K562 (cell line): ENCODE measurements at regions not wholly inside any gene's neighbourhood (a gene's known extent, or its start where the extent isn't known, plus 50 kb on each side); places are given as distances from the start of the nearest gene placed in this dataset.

ENCODE experiments used
- ATAC-seq: fragments of 200-7000 bp; cut with Tn5 transposase; 3 replicates; pipeline ENCODE4 v1.9.1; 2020; ENCODE audit warnings: moderate library complexity
- BruUV-seq: library from RNA; stranded (reverse); fragments of 400-500 nt; replicated peaks from 2 replicates; lab custom pipeline; 2021; lab: Mats Ljungman, UMichigan
- CTCF ChIA-PET: fragments of 300-600 bp; formaldehyde crosslinking; extraction: SDS; loops from one replicate; lab custom pipeline; 2021; ENCODE audit warnings: low intra/inter-chr PET ratio; lab: Yijun Ruan, JAX
- POLR2A ChIA-PET: fragments of 300-600, 350-650 bp; sonication (Branson Sonifier 250); formaldehyde crosslinking; extraction: SDS; loops from one replicate; lab custom pipeline; 2021; ENCODE audit warnings: antibody characterized with exemption, inconsistent platforms; lab: Yijun Ruan, JAX
- DNase-seq, 4 experiments: peaks; one replicate each; pipeline versions ENCODE4 v3.0.0 to v3.0.0-alpha.2; 2011 to 2018; ENCODE audit warnings: low spot score in 3 of 4, mixed read lengths in 3 of 4; ENCODE audit errors: extremely low read depth in 1 of 4
- FAIRE-seq: peaks from 2 replicates; lab custom pipeline; 2011; peaks lifted over from hg19 to GRCh38; lab: Jason Lieb, UNC
- H2AFZ ChIP-seq: 2 replicates; pipeline ENCODE4 v1.6.0; 2011; ENCODE audit warnings: low read depth, low read length, control low read depth, inconsistent platforms
- H3K27ac ChIP-seq: fragments of 200-600 bp; 3 replicates; pipeline ENCODE4 v1.8.0; 2011; ENCODE audit warnings: low read depth, mild to moderate bottlenecking, control low read depth, inconsistent platforms, low read length, moderate library complexity, mixed read lengths; ENCODE audit errors: extremely low read depth
- H3K27me3 ChIP-seq, 2 experiments: fragments of 300-600 bp in 1 of 2; 2 replicates in 1 of 2; 3 replicates in 1 of 2; pipeline versions ENCODE4 v1.6.0 to v1.8.0; 2011; ENCODE audit warnings: inconsistent platforms in 2 of 2, low read length in 2 of 2, mild to moderate bottlenecking in 1 of 2, mixed read lengths in 1 of 2, moderate library complexity in 1 of 2; ENCODE audit not compliant: control insufficient read depth in 2 of 2, insufficient read depth in 2 of 2
- H3K36me3 ChIP-seq: fragments of 300-600 bp; 3 replicates; pipeline ENCODE4 v1.8.0; 2011; ENCODE audit warnings: mild to moderate bottlenecking, low read length, inconsistent platforms; ENCODE audit not compliant: control insufficient read depth, insufficient read depth
- H3K4me1 ChIP-seq, 2 experiments: fragments of 200-600 bp in 1 of 2; replicated peaks in 1 of 2; 2 replicates in 1 of 2; 3 replicates in 1 of 2; pipeline versions ENCODE4 v1.5.1 to v1.8.0; 2011; ENCODE audit warnings: inconsistent platforms in 2 of 2, low read length in 2 of 2, mild to moderate bottlenecking in 1 of 2, mixed read lengths in 1 of 2, moderate library complexity in 1 of 2; ENCODE audit not compliant: control insufficient read depth in 2 of 2, insufficient read depth in 2 of 2
- H3K4me2 ChIP-seq: 2 replicates; pipeline ENCODE4 v1.6.1; 2011; ENCODE audit warnings: low read length, control low read depth, inconsistent platforms, mixed read lengths; ENCODE audit not compliant: insufficient read depth
- H3K4me3 ChIP-seq: fragments of 200-600 bp; sonication (generic), shearing (Covaris generic); 2 replicates; pipeline ENCODE4 v1.5.1; 2016; ENCODE audit warnings: control low read depth, inconsistent platforms
- H3K79me2 ChIP-seq: fragments of 200-600 bp; 3 replicates; pipeline ENCODE4 v1.8.0; 2011; ENCODE audit warnings: low read length, inconsistent platforms; ENCODE audit not compliant: control insufficient read depth, insufficient read depth
- H3K9ac ChIP-seq, 2 experiments: 2 replicates each; pipeline versions ENCODE4 v1.6.0 to v1.6.1; 2011; ENCODE audit warnings: low read depth in 2 of 2, low read length in 2 of 2, control low read depth in 1 of 2, inconsistent platforms in 1 of 2, mild to moderate bottlenecking in 1 of 2, mixed read lengths in 1 of 2; ENCODE audit not compliant: insufficient read depth in 1 of 2
- H3K9me1 ChIP-seq: one replicate; pipeline ENCODE4 v1.6.0; 2011; ENCODE audit warnings: inconsistent platforms, mild to moderate bottlenecking, low read length, moderate library complexity; ENCODE audit not compliant: control insufficient read depth, insufficient read depth
- H3K9me3 ChIP-seq: replicated peaks from 2 replicates; pipeline ENCODE4 v1.5.1; 2011; ENCODE audit warnings: low read depth, low read length, inconsistent platforms; ENCODE audit not compliant: control insufficient read depth, insufficient read depth
- H4K20me1 ChIP-seq: replicated peaks from 2 replicates; pipeline ENCODE4 v1.6.1; 2011; ENCODE audit warnings: low read length, inconsistent platforms, mixed read lengths; ENCODE audit not compliant: control insufficient read depth, insufficient read depth
- ARNT ChIP-seq, 2 experiments: fragments of 450-650 bp; IDR thresholded peaks; 2 replicates each; pipeline ENCODE4 v1.6.1; 2016; ENCODE audit warnings: mild to moderate bottlenecking in 1 of 2
- ELF1 ChIP-seq: fragments of 200-800 bp; sonication (Bioruptor generic); IDR thresholded peaks from 2 replicates; pipeline ENCODE4 v1.6.1; 2016; ENCODE audit warnings: missing genetic modification characterization, missing compliant biosample characterization
- ELF4 ChIP-seq: fragments of 450-650 bp; formaldehyde crosslinking; IDR thresholded peaks from 2 replicates; pipeline ENCODE4 v1.4.0; 2022; ENCODE audit warnings: missing genetic modification characterization
- GABPB2 ChIP-seq: fragments of 250-450 bp; sonication (Bioruptor Pico); conservative IDR thresholded peaks from 2 replicates; pipeline ENCODE4 v1.5.1; 2021; ENCODE audit warnings: mild to moderate bottlenecking
- GATA2 ChIP-seq: sonication (generic); formaldehyde crosslinking; IDR thresholded peaks from 2 replicates; pipeline ENCODE4 v1.4.0; 2020; ENCODE audit warnings: mild to moderate bottlenecking, missing genetic modification reagents
- HNRNPK ChIP-seq: fragments of 200-400 bp; formaldehyde crosslinking; IDR thresholded peaks from one replicate; pipeline ENCODE4 v1.6.1; 2018; ENCODE audit warnings: mild to moderate bottlenecking, low read depth, low read length; ENCODE audit not compliant: poor library complexity, severe bottlenecking
- HNRNPL ChIP-seq: fragments of 200-400 bp; formaldehyde crosslinking; IDR thresholded peaks from 2 replicates; pipeline ENCODE4 v1.6.1; 2017; ENCODE audit warnings: low read depth, mild to moderate bottlenecking, low read length
- MEIS2 ChIP-seq: fragments of 450-650 bp; IDR thresholded peaks from 2 replicates; pipeline ENCODE4 v1.6.1; 2014; ENCODE audit warnings: mild to moderate bottlenecking; ENCODE audit not compliant: partially characterized antibody
- NFE2L1 ChIP-seq: fragments of 450-650 bp; IDR thresholded peaks from 2 replicates; pipeline ENCODE4 v1.6.1; 2016; ENCODE audit warnings: missing genetic modification characterization, low read depth, mild to moderate bottlenecking, missing compliant biosample characterization, moderate library complexity, borderline replicate concordance
- SRSF1 ChIP-seq: fragments of 200-400 bp; formaldehyde crosslinking; IDR thresholded peaks from 2 replicates; pipeline ENCODE4 v1.6.1; 2017; ENCODE audit warnings: mild to moderate bottlenecking, low read depth, low read length, moderate library complexity
- U2AF2 ChIP-seq: fragments of 200-400 bp; formaldehyde crosslinking; optimal IDR thresholded peaks from 2 replicates; pipeline ENCODE3; 2017; ENCODE audit warnings: low read depth, mild to moderate bottlenecking, low read length
- UBTF ChIP-seq, 2 experiments: IDR thresholded peaks; 2 replicates each; pipeline ENCODE4 v1.6.1; 2012; ENCODE audit warnings: improper control_type of control experiment in 2 of 2, low read depth in 2 of 2, low read length in 2 of 2, borderline replicate concordance in 1 of 2
- YBX1 ChIP-seq: fragments of 450-650 bp; IDR thresholded peaks from 2 replicates; pipeline ENCODE4 v1.7.1; 2016; ENCODE audit warnings: mild to moderate bottlenecking
- ZNF24 ChIP-seq: fragments of 450-650 bp; IDR thresholded peaks from 2 replicates; pipeline ENCODE4 v1.6.1; 2016
- ZNF707 ChIP-seq: fragments of 250-450 bp; sonication (Bioruptor Pico); conservative IDR thresholded peaks from 2 replicates; pipeline ENCODE4 v1.8.0; 2022; ENCODE audit warnings: inconsistent platforms, mild to moderate bottlenecking, moderate library complexity
- WGBS: fragments of 100-300 bp; shearing (Covaris generic); methylation state at CpG from one replicate; pipeline ENCODE4 v1.1.6; 2016; ENCODE audit warnings: low coverage, mixed read lengths; ENCODE audit not compliant: insufficient coverage; ENCODE audit errors: missing lambda C conversion rate; 5-methylcytosine and 5-hydroxymethylcytosine counted together
- in situ Hi-C: fragments of 300-500 bp; cut with MboI; formaldehyde crosslinking; loops from 4 replicates; pipeline ENCODE4 v1.15.0; 2018; ENCODE audit warnings: inconsistent platforms, mixed read lengths
- intact Hi-C: fragments of 100-400 bp; cut with micrococcal nuclease; formaldehyde crosslinking; loops from 2 replicates; pipeline ENCODE4 v1.14.2; 2022
- TF ChIP-seq, protein P1 (sequence below): sonication (generic); formaldehyde crosslinking; IDR thresholded peaks from 2 replicates; pipeline ENCODE4 v1.8.0; 2022; ENCODE audit warnings: missing genetic modification reagents, mild to moderate bottlenecking, moderate library complexity, borderline replicate concordance
- TF ChIP-seq, protein P2 (sequence below), 2 experiments: fragments of 450-650 bp in 1 of 2; sonication (generic) in 1 of 2; formaldehyde crosslinking in 1 of 2; IDR thresholded peaks in 1 of 2; conservative IDR thresholded peaks in 1 of 2; 2 replicates each; pipeline versions ENCODE4 v1.6.1 to v1.8.1; 2016 to 2023; ENCODE audit warnings: mild to moderate bottlenecking in 2 of 2, moderate library complexity in 2 of 2, inconsistent platforms in 1 of 2, missing genetic modification reagents in 1 of 2

GRCh38 chr13:50357586-50358118, 342.4 kb downstream of the KCNRG start:
- H3K79me2 ChIP-seq = no peaks in the 10 kb centered on the region; the same call in 2 of the 3 replicates
- no peaks in the 10 kb centered on the region for H4K20me1 ChIP-seq
- peak overlapping the region; percentile 35 for H3K4me2 ChIP-seq
- H3K9ac ChIP-seq = peak overlapping the region in 1 of 2 experiments; percentile 1; a peak in 1 of 4 replicates
- peaks cover 2 to 16% of the 10 kb centered on the region in 2 experiments; a peak in 4 of 5 replicates for H3K4me1 ChIP-seq
- ATAC-seq = peak; percentile 95
- H3K27ac ChIP-seq = peak overlapping the region; percentile 59; the same call in 1 of the 3 replicates
- no peak overlapping the region for H3K4me3 ChIP-seq
- no peaks in the 10 kb centered on the region for H3K9me1 ChIP-seq
- peak in 3 of 4 experiments; percentile 10 to 65 (median 31) for DNase-seq
- H2AFZ ChIP-seq = peak overlapping the region; percentile 47; the same call in 1 of the 2 replicates
- H3K36me3 ChIP-seq = no peaks in the 10 kb centered on the region
- intact Hi-C loops (no loop called here), in situ Hi-C loops (no loop called here)
- no TSS peak for BruUV-seq
- POLR2A ChIA-PET = no interaction called here
- CTCF ChIA-PET = no interaction called here
- peak; percentile 86 for FAIRE-seq
- H3K27me3 ChIP-seq = no peaks in the 10 kb centered on the region
- H3K9me3 ChIP-seq = no peaks in the 10 kb centered on the region
- WGBS = 6% methylated on average over 9 of the region's 9 CpGs
- TF ChIP-seq MEIS2 (peak; percentile 77), U2AF2 (no peak), GATA2 (no peak), ELF4 (CRISPR knock-in tag) (no peak), ARNT (IDR thresholded peaks at IDR 0.05) (0 out of 4 replicates have a peak, but pooled peaks of 1 of the 2 experiments have one; percentile 42), ZNF24 (peak; percentile 32; the same call in 1 of the 2 replicates), UBTF (IDR thresholded peaks at IDR 0.05; ENCODE audit: borderline replicate concordance in 1 of 2, low read depth in 2 of 2, low read length in 2 of 2) (no peak), SRSF1 (no peak), YBX1 (no peak), HNRNPL (no peak), HNRNPK (no peak), NFE2L1 (no peak), ELF1 (tag) (no peak), ZNF707 (CRISPR knock-in tag) (no peak), GABPB2 (CRISPR knock-in tag) (no peak)
- TF ChIP-seq, protein P1, sequence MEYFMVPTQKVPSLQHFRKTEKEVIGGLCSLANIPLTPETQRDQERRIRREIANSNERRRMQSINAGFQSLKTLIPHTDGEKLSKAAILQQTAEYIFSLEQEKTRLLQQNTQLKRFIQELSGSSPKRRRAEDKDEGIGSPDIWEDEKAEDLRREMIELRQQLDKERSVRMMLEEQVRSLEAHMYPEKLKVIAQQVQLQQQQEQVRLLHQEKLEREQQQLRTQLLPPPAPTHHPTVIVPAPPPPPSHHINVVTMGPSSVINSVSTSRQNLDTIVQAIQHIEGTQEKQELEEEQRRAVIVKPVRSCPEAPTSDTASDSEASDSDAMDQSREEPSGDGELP = no peak
- TF ChIP-seq, protein P2, sequence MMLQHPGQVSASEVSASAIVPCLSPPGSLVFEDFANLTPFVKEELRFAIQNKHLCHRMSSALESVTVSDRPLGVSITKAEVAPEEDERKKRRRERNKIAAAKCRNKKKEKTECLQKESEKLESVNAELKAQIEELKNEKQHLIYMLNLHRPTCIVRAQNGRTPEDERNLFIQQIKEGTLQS (IDR thresholded peaks at IDR 0.05) = peak; percentile 97
- TF ChIP-seq, protein P2 (CRISPR knock-in tag; conservative IDR thresholded peaks at IDR 0.05) = peak; percentile 50; the same call in 1 of the 2 replicates
